HG02884 (cell line): ENCODE measurements at regions not wholly inside any gene's neighbourhood (a gene's known extent, or its start where the extent isn't known, plus 50 kb on each side); places are given as distances from the start of the nearest gene placed in this dataset.

ENCODE experiments used
- ATAC-seq: cut with Tn5 transposase; IDR thresholded peaks from one replicate; pipeline ENCODE4 v1.9.1; 2021; ENCODE audit warnings: mild to moderate bottlenecking, moderate library complexity; ENCODE audit not compliant: unreplicated experiment

DNA sequence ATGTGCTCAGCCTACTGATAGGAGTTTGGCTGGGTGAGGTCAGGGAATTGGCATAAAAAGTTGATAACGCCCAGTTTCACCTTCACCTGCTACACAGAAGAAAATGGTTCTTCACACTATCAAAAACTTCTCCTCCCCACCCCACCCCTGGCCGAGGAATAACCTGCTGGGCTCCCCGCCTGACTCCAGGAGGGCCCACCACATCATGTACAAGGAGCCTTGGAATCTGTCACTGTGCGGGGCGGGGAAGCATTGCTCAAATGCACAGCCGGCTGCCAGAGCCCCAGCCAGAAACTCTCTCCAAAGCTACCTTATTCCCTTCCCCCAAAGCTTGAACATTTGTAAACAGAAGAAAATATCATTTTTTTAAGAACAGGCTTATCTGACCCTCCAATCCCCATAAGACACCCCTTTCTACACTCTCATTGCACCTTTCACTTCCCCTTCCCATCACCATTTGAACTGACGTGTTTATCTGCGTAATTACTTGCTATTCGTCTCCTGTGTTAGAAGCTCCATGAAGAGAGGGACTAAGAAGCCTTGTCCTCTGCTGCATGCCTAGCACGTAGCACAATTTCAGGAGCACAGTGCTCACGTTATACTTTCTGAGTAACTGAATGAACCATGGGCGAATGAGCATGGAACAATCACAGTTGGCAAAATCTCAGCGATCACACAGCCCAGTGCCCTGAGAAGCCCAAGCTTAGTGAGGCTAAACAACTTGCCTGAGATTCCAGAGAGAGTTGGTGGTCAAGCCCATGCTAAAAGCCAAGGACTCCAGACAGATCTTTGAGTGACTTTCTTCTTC, 82.9 kb downstream of the HES1 start:
- no peak for ATAC-seq

DNA sequence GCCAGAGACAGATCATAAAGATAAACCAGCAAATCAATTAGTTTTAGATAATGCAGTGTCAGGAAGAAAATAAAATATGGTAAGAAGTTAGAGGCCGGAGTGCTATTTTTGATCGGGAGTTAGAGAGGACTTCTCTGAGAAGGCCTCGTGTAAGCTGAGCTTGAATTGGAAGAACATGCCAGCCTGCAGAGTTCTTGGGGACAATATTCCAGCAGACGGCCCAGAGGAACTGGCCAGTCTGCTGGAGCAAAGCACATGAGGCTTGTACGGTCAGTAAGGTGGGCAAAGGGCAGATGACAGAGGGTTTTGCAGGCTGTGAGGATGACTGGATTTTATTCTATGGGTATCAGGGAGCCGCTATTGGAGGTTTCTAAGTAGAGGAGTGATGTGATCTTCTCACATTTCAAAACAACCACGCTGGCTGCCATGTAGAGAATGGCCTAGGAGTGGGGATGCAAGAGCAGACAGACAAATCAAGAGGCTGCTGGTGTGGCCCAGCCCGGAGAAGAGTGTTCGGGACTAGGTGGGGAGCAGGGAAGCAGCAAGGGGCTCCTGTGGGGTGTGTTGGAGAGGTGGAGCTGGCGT, 84.0 kb downstream of the HES1 start:
- ATAC-seq = no peak

DNA sequence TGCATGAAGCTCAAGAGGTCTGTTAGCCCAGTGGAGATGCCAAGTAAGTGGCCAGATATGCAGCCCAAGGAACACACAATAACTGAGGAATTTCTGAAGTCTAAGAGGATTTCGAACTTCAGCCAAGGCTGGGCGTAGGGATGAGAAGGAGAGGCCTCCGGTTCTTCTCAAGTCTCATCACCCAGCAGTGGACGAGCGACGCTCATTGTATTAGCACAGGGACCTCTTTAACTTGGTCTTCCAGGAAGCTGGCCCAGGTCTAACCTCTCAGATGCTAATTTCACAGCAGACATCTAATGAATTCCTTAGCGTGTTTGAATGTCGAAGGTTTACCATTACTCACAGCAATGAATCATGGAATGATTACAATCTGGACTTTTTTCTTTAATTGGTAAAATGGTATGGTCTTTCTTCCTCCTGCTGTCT, 85.0 kb downstream of the HES1 start:
- ATAC-seq = no peak

DNA sequence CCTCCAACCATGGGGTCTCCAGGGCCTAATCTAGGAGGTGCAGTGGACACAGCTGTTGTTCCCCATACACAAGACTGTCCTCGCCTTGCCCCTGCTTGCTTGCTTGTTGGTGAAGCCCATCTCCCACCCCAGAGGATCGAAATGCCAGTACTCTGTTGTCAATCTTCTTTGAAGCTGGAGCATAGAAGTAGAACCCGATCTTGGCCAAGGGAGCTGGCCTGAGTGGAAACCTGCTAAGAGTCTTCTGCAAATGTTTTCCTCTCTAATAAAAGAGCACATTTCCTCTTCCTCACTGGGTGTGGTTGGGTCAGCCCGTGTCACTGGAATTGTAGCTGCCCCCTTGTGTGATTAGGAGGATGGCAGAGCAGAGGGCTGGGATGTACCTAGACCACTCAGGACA, 85.4 kb downstream of the HES1 start:
- no peak for ATAC-seq

DNA sequence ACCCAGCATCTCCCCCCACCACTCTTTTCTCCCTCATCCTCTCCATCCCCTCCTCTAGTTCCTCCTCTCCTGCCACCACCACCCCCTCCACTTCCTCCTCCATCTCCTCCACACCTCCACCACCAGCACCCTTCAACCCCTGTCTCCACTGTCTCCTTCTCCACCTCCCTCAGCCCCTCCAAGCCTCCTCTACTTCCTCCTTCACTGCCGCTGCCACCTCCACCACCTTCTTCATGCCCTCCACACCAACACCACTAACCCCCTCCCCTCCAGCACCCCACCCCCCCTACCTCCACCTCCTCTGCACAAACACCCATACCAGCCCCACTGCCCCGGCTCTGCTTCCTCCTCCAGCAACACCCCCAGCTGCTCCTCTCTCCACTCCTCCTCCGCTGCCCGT, 88.0 kb downstream of the HES1 start:
- ATAC-seq = peak; percentile 17

DNA sequence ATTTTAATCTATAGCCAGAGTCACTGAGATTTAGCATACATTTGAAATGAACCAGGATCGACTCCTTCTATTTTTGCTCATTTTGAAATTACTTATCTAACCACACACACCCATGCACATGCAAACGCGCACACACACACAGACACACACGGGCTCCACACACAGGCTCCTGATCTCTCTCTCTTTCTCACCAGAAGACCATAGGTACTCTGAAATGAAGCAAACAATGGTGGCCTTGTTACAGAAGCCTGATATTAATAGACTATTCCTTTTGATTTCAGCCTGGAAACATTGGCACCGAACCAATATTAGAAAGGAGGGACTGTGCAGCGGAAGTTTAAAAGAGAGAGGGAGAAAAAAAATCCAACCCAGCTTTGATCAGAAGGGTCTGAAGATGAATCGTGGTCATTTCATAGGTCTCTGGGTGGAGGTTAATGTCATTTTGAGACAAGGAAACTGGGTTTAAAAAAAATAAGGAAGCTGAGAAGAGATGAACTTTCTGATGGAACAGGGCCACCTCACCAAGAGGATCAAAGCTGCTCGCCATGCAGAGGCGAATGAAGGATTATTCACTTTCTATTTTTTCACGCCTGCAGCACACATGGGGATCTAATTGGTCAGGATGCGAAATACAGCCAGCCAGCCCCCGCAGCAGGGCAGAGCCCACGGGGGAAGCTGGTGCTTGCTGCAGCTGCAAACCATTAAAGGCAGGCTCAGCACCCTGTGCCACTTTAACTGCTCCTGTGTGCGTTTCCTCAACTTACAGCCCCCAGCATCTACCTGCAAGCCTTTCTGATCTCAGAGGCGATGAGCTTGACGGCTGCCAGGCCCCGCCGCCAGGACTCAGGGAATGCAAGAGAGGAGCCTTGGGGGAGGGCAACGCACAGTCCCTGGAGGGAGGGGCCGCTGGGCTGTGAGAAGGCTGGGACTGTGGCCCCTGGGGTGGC, 88.8 kb downstream of the HES1 start:
- ATAC-seq = peak; percentile 57

DNA sequence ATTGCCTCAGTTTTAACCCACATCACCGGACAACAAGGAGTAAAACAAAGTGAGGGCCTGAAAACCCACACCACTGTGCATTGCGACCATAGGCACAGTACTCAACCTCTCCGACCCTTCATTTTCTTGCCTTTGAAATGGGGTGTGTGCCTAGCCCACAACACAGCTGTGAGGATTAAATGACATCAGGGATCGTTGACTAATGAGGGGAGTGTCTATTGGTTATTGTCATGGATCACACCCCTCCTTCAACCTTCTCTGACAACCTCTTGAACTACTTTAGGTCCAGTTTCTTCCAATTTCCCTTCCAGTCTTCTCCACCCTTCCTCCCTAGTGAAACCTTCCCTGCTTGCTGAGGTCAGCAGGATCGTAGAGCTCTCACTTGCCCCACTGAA, 89.5 kb downstream of the HES1 start:
- ATAC-seq = no peak

DNA sequence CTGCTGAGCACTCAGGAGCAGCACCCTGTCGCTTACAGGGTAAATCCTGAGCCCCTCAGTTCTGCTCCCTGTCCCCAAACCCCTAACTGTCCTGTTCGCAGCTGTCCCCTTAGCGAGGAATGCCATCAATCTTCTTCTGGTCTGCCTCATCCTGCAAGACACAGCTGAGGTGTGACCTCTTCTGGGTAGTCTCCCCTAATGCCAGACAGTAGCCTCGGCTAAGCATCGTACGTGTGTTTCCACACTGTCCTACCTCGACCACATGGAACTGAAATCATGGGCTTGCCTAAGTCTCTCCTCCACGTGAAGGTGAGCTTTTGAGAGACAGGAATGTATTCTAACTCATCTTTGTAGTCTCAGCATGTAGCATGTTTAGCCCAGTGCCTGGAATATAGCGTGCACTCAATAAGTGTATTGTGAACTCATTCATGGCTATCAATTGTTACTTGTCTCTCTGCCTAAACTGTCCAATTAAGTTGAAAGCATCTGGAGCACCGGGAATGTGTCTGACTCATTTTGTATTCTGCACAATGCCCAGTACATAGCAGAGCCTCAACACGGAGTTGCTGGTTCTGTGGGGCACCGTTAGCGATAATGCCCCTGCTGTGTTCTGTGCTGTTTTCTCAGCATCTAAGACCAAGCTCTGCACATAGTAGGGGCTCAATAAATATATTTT, 90.2 kb downstream of the HES1 start:
- ATAC-seq = no peak

DNA sequence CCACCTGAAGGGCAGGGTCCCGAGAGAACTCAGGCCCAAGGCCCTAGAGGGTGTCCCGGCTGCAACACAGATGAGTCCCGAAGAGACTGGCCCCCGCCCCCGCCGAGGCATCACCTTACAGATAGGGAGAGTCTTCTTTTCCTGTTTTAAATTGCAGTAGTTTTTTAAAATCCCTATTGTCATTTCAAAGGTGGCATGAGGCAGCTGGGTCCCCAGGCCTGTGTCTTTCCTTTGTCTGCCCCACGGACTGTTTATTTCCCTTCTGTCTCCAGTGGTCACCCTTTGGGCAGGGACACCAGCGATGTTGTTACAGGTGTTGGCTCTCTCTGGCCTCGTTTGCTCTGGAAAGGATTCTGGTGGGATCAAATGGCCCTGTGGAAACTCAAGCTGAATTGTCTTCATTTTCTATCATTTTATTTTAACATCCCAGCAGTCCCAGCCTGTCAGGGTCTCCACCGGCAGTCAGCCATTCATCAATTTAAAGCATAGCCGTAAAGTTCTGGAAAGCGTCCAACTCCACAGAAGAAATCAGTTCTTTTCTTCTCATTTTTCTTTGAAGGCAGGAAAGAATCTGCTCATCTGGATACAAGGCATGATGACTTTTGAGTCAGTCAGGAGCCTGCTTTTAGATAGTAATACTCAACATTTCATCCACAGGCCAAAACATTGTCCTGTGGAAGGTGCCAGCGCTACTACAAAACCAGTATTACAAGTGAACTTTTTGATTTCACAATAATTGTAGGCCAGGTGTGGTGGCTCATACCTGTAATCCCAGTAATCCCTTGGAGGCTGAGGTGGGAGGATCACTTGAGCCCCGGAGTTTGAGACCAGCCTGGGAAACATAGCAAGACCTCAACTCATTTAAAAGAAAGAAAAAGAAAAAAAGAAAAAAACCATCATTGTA, 96.2 kb downstream of the HES1 start:
- ATAC-seq = no peak

DNA sequence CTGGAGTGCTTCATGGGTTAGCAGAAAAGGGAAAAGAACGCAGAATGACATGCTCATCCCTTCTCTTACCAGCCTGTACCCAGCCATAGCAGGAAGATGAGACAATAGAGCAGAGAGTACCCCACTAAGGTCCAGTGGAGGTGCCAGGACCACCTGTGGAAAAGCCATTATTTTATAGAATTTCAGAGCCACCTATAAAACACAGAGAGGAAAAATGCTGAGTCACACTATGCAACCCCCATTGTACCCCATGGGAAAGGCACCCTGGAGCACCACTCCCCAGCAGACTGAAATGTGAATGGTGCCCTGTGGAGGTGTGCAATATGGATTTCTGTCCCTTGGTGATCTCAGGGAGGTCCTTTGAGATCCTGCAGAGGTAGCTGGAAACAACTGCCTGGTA, 97.2 kb downstream of the HES1 start:
- ATAC-seq = no peak

DNA sequence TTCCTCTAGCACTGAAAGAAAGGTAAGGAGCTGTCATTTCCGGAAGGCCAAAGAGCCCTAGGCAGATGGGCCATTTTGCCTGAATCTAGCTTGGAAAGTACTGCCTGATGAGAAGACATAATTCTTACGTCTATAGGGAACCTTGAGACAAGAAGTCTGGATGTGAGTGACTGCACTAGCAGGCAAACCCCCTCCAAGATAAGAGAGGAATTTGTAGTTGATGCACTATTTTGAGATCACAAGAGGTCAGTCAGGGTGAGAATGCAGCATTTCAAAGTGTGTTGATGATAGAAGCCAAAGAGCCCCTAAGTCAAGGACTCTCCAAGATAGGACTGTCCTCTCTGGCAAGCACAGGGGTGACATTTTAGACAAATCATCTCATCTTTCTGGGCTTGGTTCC, 99.2 kb downstream of the HES1 start:
- ATAC-seq = no peak

DNA sequence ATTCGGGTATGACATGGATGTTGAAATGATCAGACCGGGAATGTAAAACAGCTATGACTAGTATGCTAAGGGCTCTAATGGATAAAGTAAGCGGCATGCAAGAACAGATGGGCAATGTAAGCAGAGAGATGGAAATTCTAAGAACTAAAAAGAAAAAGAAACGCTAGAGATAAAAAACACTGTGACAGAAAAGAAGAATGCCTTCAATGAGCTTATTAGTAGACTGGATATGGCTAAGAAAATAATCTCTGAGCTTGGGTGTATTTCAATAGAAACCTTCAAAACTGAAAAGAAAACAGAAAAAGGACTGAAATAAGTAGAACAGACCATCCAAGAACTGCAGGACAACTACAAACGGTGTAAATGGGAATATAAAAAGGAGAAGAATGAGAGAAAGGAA, 101.2 kb downstream of the HES1 start:
- ATAC-seq = no peak

DNA sequence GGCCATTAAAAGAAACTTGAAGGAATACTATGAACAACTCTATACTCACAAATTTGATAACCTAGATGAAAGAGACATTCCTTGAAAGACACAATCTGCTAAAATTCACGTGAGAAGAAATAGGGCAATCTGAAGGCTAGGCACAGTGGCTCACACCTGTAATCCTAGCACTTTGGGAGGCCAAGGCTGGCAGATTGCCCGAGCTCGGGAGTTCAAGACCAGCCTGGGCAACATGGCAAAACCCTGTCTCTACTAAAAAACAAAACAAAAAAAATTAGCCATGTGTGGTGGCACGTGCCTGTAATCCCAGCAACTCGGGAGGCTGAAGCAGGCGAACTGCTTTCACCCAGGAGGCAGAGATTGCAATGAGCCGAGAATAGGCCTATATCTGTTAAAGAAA, 104.8 kb downstream of the HES1 start:
- no peak for ATAC-seq

DNA sequence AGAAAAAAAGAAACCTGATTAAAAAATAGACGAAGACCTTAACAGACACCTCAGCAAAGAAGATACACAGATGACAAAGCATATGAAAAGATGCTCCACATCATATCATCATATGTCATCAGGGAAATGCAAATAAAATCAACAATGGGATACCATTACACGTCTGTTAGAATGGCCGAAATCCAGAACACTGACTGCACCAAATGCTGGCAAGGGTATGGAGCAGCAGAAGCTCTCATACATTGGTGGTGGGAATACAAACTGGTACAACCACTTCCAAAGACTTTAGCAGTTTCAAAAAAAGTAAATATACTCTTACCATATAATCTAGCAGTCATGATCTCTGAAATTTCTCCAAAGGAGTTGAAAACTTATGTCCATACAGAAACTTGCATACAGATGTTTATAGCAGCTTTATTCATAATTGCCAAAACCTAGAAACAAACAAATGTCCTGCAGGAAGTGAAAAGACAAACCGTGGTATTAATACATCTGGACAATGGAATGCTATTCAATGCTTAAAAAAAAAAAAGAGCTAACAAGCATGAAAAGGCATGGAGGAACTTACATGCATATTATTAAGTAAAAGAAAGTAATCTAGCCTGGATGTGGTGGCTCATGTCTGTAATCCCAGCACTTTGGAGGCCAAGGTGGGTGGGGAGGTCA, 107.4 kb downstream of the HES1 start:
- ATAC-seq = no peak

DNA sequence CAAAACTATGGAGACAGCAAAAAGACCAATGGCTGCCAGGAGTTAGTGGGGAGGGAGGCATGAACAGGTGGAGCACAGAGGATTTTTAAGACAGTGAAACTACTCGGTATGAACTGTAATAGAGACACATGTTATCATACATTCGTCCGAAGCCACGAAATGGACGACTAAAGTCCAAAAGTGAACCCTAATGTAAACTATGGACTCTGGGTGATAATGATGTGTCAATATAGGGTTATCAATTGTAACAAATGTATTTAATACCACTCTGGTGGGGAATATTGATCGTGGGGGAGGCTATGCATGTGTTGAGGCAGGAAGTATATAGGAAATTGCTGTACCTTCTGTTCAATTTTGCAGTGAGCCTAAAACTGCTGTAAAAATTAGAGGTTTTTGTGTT, 107.0 kb downstream of the CPN2 start:
- ATAC-seq = no peak

DNA sequence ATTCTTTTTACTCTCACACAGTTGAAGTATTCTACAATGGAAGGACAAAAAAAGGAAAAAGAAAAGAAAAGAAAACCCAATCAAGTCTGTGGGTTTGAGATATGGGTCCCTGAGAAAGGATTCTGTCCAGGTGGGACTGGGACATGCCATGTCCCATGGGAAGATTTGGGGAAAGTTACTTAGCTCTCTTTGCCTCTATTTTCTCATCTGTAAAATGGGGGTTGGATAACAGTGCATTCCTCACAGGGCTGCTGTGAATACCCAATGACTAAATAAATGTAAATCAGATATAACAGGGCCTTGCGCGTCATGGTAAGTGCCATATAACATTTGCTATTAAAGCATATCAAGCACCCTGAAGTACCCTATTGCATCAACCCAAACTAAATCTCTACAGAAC, 105.7 kb downstream of the CPN2 start:
- ATAC-seq = no peak

DNA sequence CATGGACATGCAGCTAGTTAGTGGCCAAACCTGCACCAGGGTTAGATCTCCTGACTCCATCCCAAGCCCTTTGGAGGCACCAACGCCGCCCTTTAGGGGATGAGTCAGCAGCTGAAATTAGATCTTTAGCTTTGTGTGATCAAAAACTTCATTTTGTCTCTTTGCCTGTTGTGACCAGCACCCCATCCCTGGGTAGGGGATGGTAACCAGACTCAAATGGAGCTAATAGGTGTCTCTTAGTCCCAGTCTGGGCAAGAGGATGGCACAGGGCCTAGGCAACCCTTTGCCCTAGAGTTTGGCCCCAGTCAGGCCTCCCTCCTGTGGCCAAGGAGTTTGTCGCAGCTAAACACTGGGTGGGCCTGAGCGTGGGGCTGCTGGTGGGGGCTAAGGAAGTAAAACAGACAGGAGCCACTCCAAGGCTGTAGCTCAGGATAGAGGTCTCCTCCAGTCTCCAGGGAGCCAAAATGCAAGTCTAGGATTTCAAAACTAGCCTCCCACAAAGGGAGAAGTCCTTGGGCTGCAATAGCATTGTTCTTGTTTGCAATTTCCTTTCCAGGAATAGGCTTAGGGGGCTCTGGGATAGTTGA, 105.1 kb downstream of the CPN2 start:
- no peak for ATAC-seq

DNA sequence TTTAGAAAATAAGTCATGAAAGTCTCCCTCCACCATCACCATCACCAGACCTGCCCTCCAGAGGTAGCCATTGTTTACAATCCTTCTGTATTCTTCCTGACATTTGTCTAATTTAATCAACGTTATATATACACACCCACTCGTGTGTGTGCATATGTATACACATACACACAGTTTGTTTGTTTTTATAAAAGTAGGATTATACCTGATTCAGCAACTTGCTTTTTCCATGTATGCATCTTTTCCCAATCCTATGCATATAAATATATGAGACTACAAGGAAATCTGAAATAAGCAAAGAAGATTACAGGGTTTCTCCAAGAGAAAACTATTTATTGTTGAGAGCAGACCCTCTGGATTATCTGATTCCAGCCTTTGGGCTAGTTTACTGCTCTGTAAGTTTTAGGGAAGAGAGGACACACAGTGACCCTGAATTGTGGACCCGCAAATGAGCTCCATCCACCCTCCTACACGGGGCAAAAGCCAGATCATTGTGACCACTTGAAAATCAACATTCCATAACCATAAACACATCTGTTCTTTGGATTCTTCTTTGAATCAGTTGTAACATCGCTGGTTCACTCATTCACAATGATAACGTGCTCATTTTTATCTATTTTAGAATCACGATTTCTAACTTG, 104.3 kb downstream of the CPN2 start:
- no peak for ATAC-seq

DNA sequence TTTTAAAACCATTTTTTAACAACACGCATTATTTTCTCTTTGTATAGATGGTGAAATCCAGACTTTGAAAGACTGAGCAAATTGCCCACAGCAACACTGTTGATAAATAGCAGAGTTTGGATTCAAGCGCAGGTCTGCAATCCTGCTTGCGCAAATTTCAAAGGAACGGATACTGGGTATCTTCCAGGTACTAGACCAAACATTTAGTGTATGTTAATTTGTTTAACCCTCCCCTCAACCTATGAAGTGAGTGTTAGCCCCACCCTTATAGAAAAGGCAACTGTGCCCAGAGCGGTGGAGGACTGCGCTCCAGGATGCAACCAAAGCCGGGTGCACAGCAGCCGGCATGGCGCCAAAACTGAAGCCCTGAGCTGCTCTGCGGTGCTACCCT, 103.8 kb downstream of the CPN2 start:
- no peak for ATAC-seq
